Fibroblast of skin of left biceps (primary cell): ENCODE measurements at regions not wholly inside any gene's neighbourhood (a gene's known extent, or its start where the extent isn't known, plus 50 kb on each side); places are given as distances from the start of the nearest gene placed in this dataset.
"Not testable (repeated sequence)": the region's sequence is repeated elsewhere in the genome, so short reads cannot be mapped to it uniquely, and the experiment has no call there.

Source experiments
- DNase-seq, 2 experiments: peaks; one replicate each; pipeline ENCODE4 v3.0.0-alpha.2; 2013; ENCODE audit warnings: low read depth in 2 of 2

- no peak for DNase-seq
Measured at GRCh38 chr10:8600192-8600591, 545.7 kb downstream of the GATA3 start.

GRCh38 chr10:8602821-8603220 is 548.3 kb downstream of the GATA3 start:
- no peak for DNase-seq

- DNase-seq: no peak
Measured at GRCh38 chr10:8614054-8614565, 559.6 kb downstream of the GATA3 start.

DNA sequence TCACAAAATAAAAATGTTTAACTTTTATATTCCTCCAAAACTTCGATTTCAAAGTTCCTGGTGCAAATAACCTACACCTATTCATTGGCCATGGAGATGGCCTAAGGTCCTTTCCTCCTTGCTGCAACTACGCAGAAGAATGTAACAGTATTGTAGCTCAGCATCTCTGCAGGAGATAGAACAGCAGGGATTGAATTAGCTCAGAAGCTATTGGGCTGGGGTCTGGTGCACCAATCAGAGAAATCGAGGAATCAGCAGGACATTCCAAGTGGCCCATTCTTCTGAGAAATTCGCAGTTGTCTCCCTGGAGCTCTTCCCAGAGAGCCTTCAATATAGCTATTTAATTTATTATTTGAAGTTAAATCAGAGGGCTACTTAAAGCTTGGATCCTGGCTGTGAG is 560.6 kb downstream of the GATA3 start:
- DNase-seq: no peak

GRCh38 chr10:8616166-8616565 is 561.7 kb downstream of the GATA3 start:
- no peak for DNase-seq

DNA sequence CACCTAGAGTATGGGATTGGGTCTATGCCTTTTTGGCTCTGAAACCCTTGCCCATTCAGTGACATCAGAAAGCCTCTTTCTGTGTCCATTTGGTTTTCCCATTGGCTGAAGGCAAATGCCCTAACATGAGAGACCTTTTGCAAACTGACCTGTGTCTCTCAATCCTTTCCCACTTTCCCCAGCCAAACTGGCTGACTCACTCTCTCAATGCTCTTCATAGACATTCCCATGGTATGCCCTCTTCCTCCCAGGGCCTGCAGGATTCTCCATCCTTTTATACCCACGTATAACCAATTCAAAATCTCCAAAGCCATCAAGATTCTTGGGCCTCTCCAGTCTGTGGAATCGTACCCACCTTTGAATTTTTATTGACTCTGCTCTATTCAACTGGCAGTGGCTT is 563.3 kb downstream of the GATA3 start:
- no peak for DNase-seq

- DNase-seq: no peak
Measured at GRCh38 chr10:8618834-8619233, 564.3 kb downstream of the GATA3 start.

DNA sequence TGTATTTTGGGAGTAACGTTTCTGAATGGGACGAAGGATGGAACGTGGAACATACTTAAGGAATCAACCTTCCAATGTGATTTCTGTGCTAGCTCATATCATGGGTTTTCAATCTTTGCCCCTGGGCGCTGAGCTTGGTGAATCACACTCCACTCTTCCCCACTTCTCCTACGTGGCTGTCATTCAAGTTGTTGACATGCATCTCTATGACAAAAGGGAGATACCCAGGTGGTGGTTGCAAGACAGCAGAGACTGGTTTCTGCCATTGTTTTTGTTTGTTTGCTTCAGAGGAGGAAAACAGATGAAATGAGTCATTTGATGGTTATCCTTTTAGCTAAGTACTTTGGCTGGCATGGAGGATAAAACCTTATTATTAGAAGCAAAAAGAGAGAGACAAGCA is 573.9 kb downstream of the GATA3 start:
- no peak for DNase-seq

GRCh38 chr10:8633909-8634308 is 579.4 kb downstream of the GATA3 start:
- no peak for DNase-seq

DNA sequence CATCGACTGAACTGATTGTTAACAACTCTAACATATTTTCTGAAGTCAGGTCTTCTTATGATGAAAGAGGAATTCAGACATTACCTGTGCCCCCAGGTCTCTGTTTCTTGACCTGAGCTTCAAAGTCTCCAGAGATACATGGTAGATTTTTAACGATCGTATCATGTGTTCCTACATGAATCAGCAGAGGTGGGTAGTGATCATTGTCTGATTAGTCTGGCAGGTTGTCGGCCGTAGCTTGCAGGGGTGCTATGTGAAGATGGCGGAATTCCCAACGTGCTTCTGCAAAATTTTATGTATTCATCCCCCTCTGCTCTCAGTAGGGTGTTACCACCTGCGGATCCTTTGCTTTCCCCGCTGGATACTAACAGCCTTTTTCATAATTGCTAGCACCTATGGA is 581.9 kb downstream of the GATA3 start:
- DNase-seq: no peak

- DNase-seq: no peak
Measured at GRCh38 chr10:8637640-8638039, 583.2 kb downstream of the GATA3 start.

DNA sequence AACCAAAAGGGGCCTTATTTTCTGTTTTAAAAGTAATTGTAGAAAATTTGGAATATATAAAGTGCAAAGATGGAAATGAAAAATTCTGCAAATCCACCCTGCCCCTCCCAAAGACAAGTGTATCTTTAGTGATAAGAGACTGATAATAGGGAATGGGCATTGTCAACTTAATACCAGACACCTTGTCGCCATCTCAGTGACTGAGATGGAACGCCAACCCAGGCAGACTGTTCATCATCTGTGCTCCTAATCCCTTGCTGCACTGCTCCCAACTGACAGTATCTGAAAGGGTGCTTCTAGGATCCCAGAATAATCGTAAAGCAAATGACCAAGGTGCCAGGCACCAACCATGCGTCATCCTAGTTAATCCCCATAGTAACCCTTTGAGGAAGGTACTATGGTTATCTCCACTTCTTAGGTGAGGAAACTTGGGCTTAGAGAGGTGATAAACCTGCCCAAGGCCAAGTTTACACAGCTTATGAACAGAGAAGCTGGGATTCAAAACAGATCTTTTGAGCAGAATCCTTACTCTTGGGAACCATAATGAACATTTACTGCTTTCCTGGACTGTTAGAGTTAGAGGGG is 583.7 kb downstream of the GATA3 start:
- DNase-seq: no peak

DNA sequence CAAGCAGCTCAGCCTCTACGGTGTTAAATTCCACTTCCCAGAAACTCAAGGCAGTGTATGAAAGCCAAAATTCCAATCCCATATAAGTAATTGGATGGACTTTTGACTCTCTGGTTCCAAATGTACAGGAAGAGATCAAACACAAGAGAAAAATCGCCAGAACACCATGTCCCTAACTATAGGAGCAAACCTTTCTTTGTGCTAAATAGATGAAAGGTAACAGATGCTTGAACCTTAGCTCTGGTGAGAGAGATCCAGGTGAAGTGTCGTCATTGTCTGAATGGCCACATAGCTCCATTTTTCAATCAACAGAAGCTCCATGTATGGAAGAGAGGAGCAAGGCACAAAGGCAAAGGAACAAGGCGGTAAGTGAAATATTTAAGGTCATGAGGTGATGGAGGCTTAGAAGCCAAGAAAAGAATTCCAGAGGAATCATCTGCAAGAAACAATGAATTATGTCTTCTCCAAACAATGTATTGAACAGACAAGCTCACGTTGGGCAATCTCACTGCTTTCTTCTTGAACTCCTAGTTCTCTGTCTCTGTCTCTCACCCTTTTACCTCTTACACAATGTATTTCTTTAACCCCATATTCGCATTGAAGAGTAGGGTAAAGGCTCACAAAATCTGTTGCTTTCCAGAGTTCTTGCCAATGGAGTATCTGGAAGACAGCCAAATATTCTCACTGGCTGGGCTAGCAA is 585.1 kb downstream of the GATA3 start:
- no peak for DNase-seq

- no peak for DNase-seq
Measured at GRCh38 chr10:8640301-8640700, 585.8 kb downstream of the GATA3 start.

- DNase-seq: no peak
Measured at GRCh38 chr10:8640878-8641277, 586.4 kb downstream of the GATA3 start.

GRCh38 chr10:8656261-8656660 is 601.8 kb downstream of the GATA3 start:
- no peak for DNase-seq

DNA sequence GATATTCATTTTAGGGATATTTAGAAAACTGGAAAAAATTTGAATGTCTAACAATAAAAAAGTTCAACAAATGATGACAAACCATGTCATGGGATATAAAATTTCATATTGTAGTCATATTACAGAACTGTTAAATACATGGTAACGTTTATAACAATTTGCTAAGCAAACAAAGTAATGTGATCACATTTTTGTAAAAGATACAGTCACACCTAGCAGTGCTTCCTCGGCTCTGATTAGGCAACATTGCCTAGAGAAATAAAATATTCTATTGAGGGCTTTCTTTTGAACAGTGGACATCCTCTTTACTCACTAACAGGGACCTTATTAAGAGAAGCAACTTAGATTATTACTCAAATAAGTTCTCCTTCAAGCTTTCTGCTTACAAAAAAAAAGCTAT is 605.5 kb downstream of the GATA3 start:
- DNase-seq: no peak

- no peak for DNase-seq
Measured at GRCh38 chr10:8661886-8662285, 607.4 kb downstream of the GATA3 start.

DNA sequence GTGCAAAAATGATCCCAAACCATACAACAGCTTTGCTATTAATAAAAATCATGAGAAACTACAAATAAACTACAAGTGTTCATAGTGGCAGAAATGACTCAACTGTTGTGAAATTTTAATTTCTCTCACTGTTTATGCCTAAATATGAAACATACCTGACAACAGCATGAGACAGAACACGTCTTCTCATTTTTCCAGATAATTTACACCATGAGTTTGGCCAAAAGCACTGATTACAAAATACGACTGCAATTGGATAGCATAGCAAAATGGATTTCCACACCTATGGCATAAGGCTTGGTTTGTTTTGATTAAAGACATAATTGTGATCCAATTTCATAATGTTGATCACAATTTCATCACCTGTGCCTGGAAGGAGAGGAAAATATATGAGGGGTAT is 608.6 kb downstream of the GATA3 start:
- no peak for DNase-seq

DNA sequence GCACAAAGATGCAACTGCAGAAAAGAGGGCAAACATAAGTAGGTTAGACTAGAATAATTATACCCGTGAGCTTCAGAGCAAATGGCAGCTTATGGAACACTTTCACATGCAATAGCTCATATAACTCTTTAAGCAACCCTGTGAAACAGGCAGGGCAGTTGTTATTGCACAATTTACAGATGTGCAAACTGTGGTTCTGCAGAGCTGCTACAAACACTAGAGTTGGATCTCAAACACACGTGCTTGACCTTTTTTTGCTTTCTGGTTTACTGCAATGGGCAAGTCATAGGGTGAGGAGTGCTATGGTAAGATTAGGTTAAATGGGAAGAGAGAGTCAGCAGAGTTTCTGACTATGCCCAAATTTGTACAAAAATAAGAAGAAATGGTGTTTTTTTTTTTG is 610.8 kb downstream of the GATA3 start:
- DNase-seq: no peak

- no peak for DNase-seq
Measured at GRCh38 chr10:8670461-8670860, 616.0 kb downstream of the GATA3 start.

GRCh38 chr10:8674230-8674629 is 619.7 kb downstream of the GATA3 start:
- DNase-seq: no peak

- DNase-seq: no peak
Measured at GRCh38 chr10:8677642-8678041, 623.2 kb downstream of the GATA3 start.

- DNase-seq: not testable (repeated sequence)
Measured at GRCh38 chr10:8684916-8685315, 630.4 kb downstream of the GATA3 start.
